Neural progenitor cell (in vitro differentiated cells): ENCODE measurements at regions not wholly inside any gene's neighbourhood (a gene's known extent, or its start where the extent isn't known, plus 50 kb on each side); places are given as distances from the start of the nearest gene placed in this dataset.

Experiments
- CTCF ChIP-seq: fragments of 200-600 bp; sonication (generic); IDR thresholded peaks from 2 replicates; pipeline ENCODE4 v1.5.1; 2017; ENCODE audit warnings: antibody characterized with exemption, mild to moderate bottlenecking
- EZH2 ChIP-seq: fragments of 200-600 bp; sonication (generic); IDR thresholded peaks from 2 replicates; pipeline ENCODE4 v1.6.1; 2017; ENCODE audit warnings: antibody characterized with exemption, mild to moderate bottlenecking, moderate library complexity
- EZH2phosphoT487 ChIP-seq: fragments of 200-600 bp; sonication (generic); IDR thresholded peaks from 2 replicates; pipeline ENCODE4 v1.6.1; 2017; ENCODE audit warnings: antibody characterized with exemption

- TF ChIP-seq CTCF = no peak
- TF ChIP-seq EZH2phosphoT487 = no peak
- TF ChIP-seq EZH2 = no peak
These were observed 309.7 kb downstream of the QKI start for GRCh38 chr6:163724196-163724595.
